Testis (tissue), 2 donors: ENCODE measurements at regions not wholly inside any gene's neighbourhood (a gene's known extent, or its start where the extent isn't known, plus 50 kb on each side); places are given as distances from the start of the nearest gene placed in this dataset.

Experiments
- DNase-seq: peaks from one replicate; pipeline ENCODE4 v3.0.0-alpha.2; 2019
- H3K27ac ChIP-seq, 2 donors: fragments of 200-600 bp; sonication (generic); one replicate each; pipeline ENCODE4 v1.5.1; 2019
- H3K27me3 ChIP-seq: fragments of 200-600 bp; sonication (generic); one replicate; pipeline ENCODE4 v1.5.1; 2019
- H3K36me3 ChIP-seq: fragments of 200-600 bp; sonication (generic); one replicate; pipeline ENCODE4 v1.5.1; 2017; ENCODE audit warnings: low read depth; ENCODE audit errors: missing control alignments
- H3K4me1 ChIP-seq: fragments of 200-600 bp; sonication (generic); one replicate; pipeline ENCODE4 v1.5.1; 2019
- H3K4me3 ChIP-seq, 2 donors: fragments of 200-600 bp; sonication (generic); one replicate each; pipeline ENCODE4 v1.5.1; 2017 to 2019
- H3K9me3 ChIP-seq: fragments of 200-600 bp; sonication (generic); one replicate; pipeline ENCODE4 v1.5.1; 2017
- CTCF ChIP-seq, 3 experiments: fragments of 450-650 bp in 2 of 3; fragments of 200-600 bp in 1 of 3; sonication (generic) in 1 of 3; IDR thresholded peaks; one replicate each; pipeline ENCODE4 v1.5.1; 2016 to 2019; ENCODE audit warnings: antibody characterized with exemption in 3 of 3, mild to moderate bottlenecking in 2 of 3, moderate library complexity in 1 of 3
- POLR2A ChIP-seq: fragments of 450-650 bp; IDR thresholded peaks from one replicate; pipeline ENCODE4 v1.6.1; 2017; ENCODE audit warnings: antibody characterized with exemption, mild to moderate bottlenecking, moderate library complexity
- WGBS, 2 donors: methylation state at CpG; one replicate each; pipeline ENCODE4 v1.1.5; 2018; 5-methylcytosine and 5-hydroxymethylcytosine counted together
- intact Hi-C: fragments of 100-400 bp; cut with DNase I; formaldehyde crosslinking; loops from one replicate; pipeline ENCODE4 v1.15.1; 2023; ENCODE audit warnings: low total_unique reads

GRCh38 chr10:56763090-56763489 is 402.0 kb upstream of the ZWINT start:
- H3K4me3 ChIP-seq, result no peak overlapping the region
- no peaks in the 10 kb centered on the region for H3K36me3 ChIP-seq
- DNase-seq, result no peak
- intact Hi-C loops, result no loop called here
- TF ChIP-seq POLR2A, result no peak
- no peaks in the 10 kb centered on the region for H3K4me1 ChIP-seq
- H3K27me3 ChIP-seq, result no peaks in the 10 kb centered on the region
- no peak overlapping the region for H3K27ac ChIP-seq
- H3K9me3 ChIP-seq, result no peaks in the 10 kb centered on the region
- WGBS, 2 donors, result 86 to 94% methylated on average over 1 to 2 of the region's 2 CpGs

GRCh38 chr10:56745490-56745889 is 384.4 kb upstream of the ZWINT start:
- Histone ChIP-seq H3K9me3 (no peaks in the 10 kb centered on the region), H3K4me3 (no peak overlapping the region), H3K27me3 (no peaks in the 10 kb centered on the region), H3K4me1 (no peaks in the 10 kb centered on the region), H3K27ac (no peak overlapping the region), H3K36me3 (no peaks in the 10 kb centered on the region)
- 59 to 71% methylated on average over 3 to 4 of the region's 4 CpGs for WGBS, 2 donors
- DNase-seq, result no peak
- intact Hi-C loops, result no loop called here
- TF ChIP-seq CTCF (IDR thresholded peaks at IDR 0.05) (no peak), POLR2A (no peak)

GRCh38 chr10:56728349-56728748 is 367.3 kb upstream of the ZWINT start:
- no peak overlapping the region for H3K27ac ChIP-seq
- no peak for DNase-seq
- H3K4me3 ChIP-seq, result no peak overlapping the region
- no peaks in the 10 kb centered on the region for H3K4me1 ChIP-seq
- H3K9me3 ChIP-seq, result no peaks in the 10 kb centered on the region
- H3K36me3 ChIP-seq, result no peaks in the 10 kb centered on the region
- 90 to 95% methylated on average over 2 of the region's 2 CpGs for WGBS, 2 donors
- H3K27me3 ChIP-seq, result no peaks in the 10 kb centered on the region
- TF ChIP-seq POLR2A (no peak), CTCF (IDR thresholded peaks at IDR 0.05) (no peak)
- intact Hi-C loops, result no loop called here

- no peak overlapping the region for H3K27ac ChIP-seq
- WGBS, 2 donors, result 67 to 81% methylated on average over 7 of the region's 7 CpGs
- H3K9me3 ChIP-seq, result no peaks in the 10 kb centered on the region
- H3K4me1 ChIP-seq, result no peaks in the 10 kb centered on the region
- intact Hi-C loops, result no loop called here
- no peaks in the 10 kb centered on the region for H3K27me3 ChIP-seq
- H3K36me3 ChIP-seq, result no peaks in the 10 kb centered on the region
- TF ChIP-seq POLR2A, result no peak
- no peak for TF ChIP-seq CTCF (IDR thresholded peaks at IDR 0.05)
- H3K4me3 ChIP-seq, result no peak overlapping the region
- DNase-seq, result no peak
These were observed 361.9 kb upstream of the ZWINT start for GRCh38 chr10:56722912-56723311.

- TF ChIP-seq CTCF (IDR thresholded peaks at IDR 0.05) (no peak), POLR2A (no peak)
- intact Hi-C loops, result no loop called here
- no peaks in the 10 kb centered on the region for H3K36me3 ChIP-seq
- H3K9me3 ChIP-seq, result no peaks in the 10 kb centered on the region
- no peaks in the 10 kb centered on the region for H3K27me3 ChIP-seq
- no peak overlapping the region for H3K4me3 ChIP-seq
- no peaks in the 10 kb centered on the region for H3K4me1 ChIP-seq
- H3K27ac ChIP-seq, result no peak overlapping the region
- no peak for DNase-seq
- 67 to 70% methylated on average over 2 of the region's 2 CpGs for WGBS, 2 donors
These were observed 354.2 kb upstream of the ZWINT start for GRCh38 chr10:56715262-56715661.
